ENCODE measurements at regions not wholly inside any gene's neighbourhood (a gene's known extent, or its start where the extent isn't known, plus 50 kb on each side); places are given as distances from the start of the nearest gene placed in this dataset.
"Not testable (repeated sequence)": the region's sequence is repeated elsewhere in the genome, so short reads cannot be mapped to it uniquely, and the experiment has no call there.

GRCh38 chr2:38463752-38464151, 86.7 kb upstream of the ATL2 start:
- DNase-seq: no peak
- no peak for ATAC-seq
- intact Hi-C loops (cut with micrococcal nuclease): loop anchor here (10.0 kb wide), 1 partner anchor 149 kb away; no protein-coding TSS in a partner anchor

- intact Hi-C loops (cut with micrococcal nuclease): loop anchor here (10.0 kb wide), 1 partner anchor 147 kb away; no protein-coding TSS in a partner anchor
- ATAC-seq (peak; percentile 39), DNase-seq (no peak)
These were observed 85.1 kb upstream of the ATL2 start for GRCh38 chr2:38462121-38462661.

GRCh38 chr2:38461470-38461869, 84.4 kb upstream of the ATL2 start:
- intact Hi-C loops (cut with micrococcal nuclease): loop anchor here (10.0 kb wide), 1 partner anchor 147 kb away; no protein-coding TSS in a partner anchor
- ATAC-seq (no peak), DNase-seq (no peak)

GRCh38 chr2:38460313-38460712, 83.2 kb upstream of the ATL2 start:
- ATAC-seq: no peak
- DNase-seq: no peak
- intact Hi-C loops (cut with micrococcal nuclease): loop anchor here (10.0 kb wide), 1 partner anchor 146 kb away; no protein-coding TSS in a partner anchor

GRCh38 chr2:38454081-38454480, 77.0 kb upstream of the ATL2 start:
- ATAC-seq: no peak
- DNase-seq: no peak
- intact Hi-C loops (cut with micrococcal nuclease): no loop called here

- intact Hi-C loops (cut with micrococcal nuclease); ATAC-seq; DNase-seq: not testable (repeated sequence)
These were observed 74.7 kb upstream of the ATL2 start for GRCh38 chr2:38451778-38452177.

- ATAC-seq (no peak), DNase-seq (no peak)
- intact Hi-C loops (cut with micrococcal nuclease): no loop called here
These were observed 73.4 kb upstream of the ATL2 start for GRCh38 chr2:38450509-38450908.

- ATAC-seq: no peak
- DNase-seq: no peak
- intact Hi-C loops (cut with micrococcal nuclease): loop anchor here (10.0 kb wide), 1 partner anchor 74 kb away; the partner anchor contains the start of gene ATL2
These were observed 71.8 kb upstream of the ATL2 start for GRCh38 chr2:38448692-38449410.

- intact Hi-C loops (cut with micrococcal nuclease): loop anchor here (10.0 kb wide), 1 partner anchor 72 kb away; the partner anchor contains the start of gene ATL2
- ATAC-seq (no peak), DNase-seq (no peak)
These were observed 70.0 kb upstream of the ATL2 start for GRCh38 chr2:38446906-38447561.

- peak; percentile 28 for ATAC-seq
- intact Hi-C loops (cut with micrococcal nuclease): loop anchor here (10.0 kb wide), 1 partner anchor 72 kb away; the partner anchor contains the start of gene ATL2
- DNase-seq: no peak
These were observed 69.3 kb upstream of the ATL2 start for GRCh38 chr2:38446418-38446817.

- intact Hi-C loops (cut with micrococcal nuclease): loop anchor here (10.0 kb wide), 1 partner anchor 69 kb away; the partner anchor contains the start of gene ATL2
- no peak for DNase-seq
- ATAC-seq: no peak
These were observed 67.2 kb upstream of the ATL2 start for GRCh38 chr2:38444247-38444646.

GRCh38 chr2:38442643-38443541, 65.8 kb upstream of the ATL2 start:
- DNase-seq (peak; percentile 37), ATAC-seq (peak; percentile 75)
- intact Hi-C loops (cut with micrococcal nuclease): loop anchor here (10.0 kb wide), 1 partner anchor 68 kb away; the partner anchor contains the start of gene ATL2

- intact Hi-C loops (cut with micrococcal nuclease): loop anchor here (10.0 kb wide), 1 partner anchor 67 kb away; the partner anchor contains the start of gene ATL2
- ATAC-seq (no peak), DNase-seq (no peak)
These were observed 64.3 kb upstream of the ATL2 start for GRCh38 chr2:38441346-38441745.

- ATAC-seq (peak; percentile 83), DNase-seq (no peak)
- intact Hi-C loops (cut with micrococcal nuclease): loop anchor here (10.0 kb wide), 1 partner anchor 66 kb away; the partner anchor contains the start of gene ATL2
These were observed 63.6 kb upstream of the ATL2 start for GRCh38 chr2:38440655-38441054.

GRCh38 chr2:38439863-38440262, 62.8 kb upstream of the ATL2 start:
- intact Hi-C loops (cut with micrococcal nuclease): loop anchor here (10.0 kb wide), 1 partner anchor 65 kb away; the partner anchor contains the start of gene ATL2
- DNase-seq: no peak
- ATAC-seq: no peak

GRCh38 chr2:38438883-38439612, 62.0 kb upstream of the ATL2 start:
- no peak for ATAC-seq
- intact Hi-C loops (cut with micrococcal nuclease): no loop called here

GRCh38 chr2:38438133-38438882, 61.2 kb upstream of the ATL2 start:
- no peak for DNase-seq
- intact Hi-C loops (cut with micrococcal nuclease): no loop called here
- no peak for ATAC-seq

More at GRCh38 chr2:38438883-38439612, 62.0 kb upstream of the ATL2 start:
- DNase-seq: no peak

All from left ventricle myocardium superior (tissue), 1 donor.